B cell (primary cell): ENCODE measurements at regions not wholly inside any gene's neighbourhood (a gene's known extent, or its start where the extent isn't known, plus 50 kb on each side); places are given as distances from the start of the nearest gene placed in this dataset.

Experiments used
- EZH2 ChIP-seq: IDR thresholded peaks from 2 replicates; pipeline ENCODE4 v1.6.1; 2012; ENCODE audit warnings: borderline replicate concordance, low read depth, mild to moderate bottlenecking, moderate library complexity, low read length; ENCODE audit not compliant: insufficient read depth, poor library complexity, severe bottlenecking
- TF ChIP-seq, protein P1 (sequence below): fragments of 200-600 bp; IDR thresholded peaks from one replicate; pipeline ENCODE4 v1.8.0; 2022; ENCODE audit warnings: antibody characterized with exemption, mild to moderate bottlenecking

DNA sequence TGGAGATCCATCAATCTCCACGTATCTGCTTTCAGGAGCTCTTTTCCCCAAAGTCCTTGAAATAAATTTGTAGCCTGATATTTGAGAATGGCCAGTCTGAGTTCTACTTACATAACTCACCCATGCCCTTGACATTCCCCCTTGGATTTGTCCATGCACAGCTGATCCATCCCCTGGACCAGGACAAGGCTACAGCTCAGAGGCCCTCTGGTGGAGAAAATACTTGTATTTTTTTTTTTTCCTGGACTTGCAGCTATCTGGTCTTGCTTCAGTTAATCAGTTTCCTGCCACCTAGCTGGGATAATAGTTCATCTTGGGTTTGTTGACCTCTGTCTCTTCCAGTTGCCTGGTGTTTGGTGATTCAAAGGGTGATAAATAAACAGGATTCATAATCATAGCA, 467.6 kb downstream of the DHX35 start:
- TF ChIP-seq, protein P1, sequence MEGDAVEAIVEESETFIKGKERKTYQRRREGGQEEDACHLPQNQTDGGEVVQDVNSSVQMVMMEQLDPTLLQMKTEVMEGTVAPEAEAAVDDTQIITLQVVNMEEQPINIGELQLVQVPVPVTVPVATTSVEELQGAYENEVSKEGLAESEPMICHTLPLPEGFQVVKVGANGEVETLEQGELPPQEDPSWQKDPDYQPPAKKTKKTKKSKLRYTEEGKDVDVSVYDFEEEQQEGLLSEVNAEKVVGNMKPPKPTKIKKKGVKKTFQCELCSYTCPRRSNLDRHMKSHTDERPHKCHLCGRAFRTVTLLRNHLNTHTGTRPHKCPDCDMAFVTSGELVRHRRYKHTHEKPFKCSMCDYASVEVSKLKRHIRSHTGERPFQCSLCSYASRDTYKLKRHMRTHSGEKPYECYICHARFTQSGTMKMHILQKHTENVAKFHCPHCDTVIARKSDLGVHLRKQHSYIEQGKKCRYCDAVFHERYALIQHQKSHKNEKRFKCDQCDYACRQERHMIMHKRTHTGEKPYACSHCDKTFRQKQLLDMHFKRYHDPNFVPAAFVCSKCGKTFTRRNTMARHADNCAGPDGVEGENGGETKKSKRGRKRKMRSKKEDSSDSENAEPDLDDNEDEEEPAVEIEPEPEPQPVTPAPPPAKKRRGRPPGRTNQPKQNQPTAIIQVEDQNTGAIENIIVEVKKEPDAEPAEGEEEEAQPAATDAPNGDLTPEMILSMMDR = no peak
- TF ChIP-seq EZH2 = no peak
